ENCODE measurements at regions not wholly inside any gene's neighbourhood (a gene's known extent, or its start where the extent isn't known, plus 50 kb on each side); places are given as distances from the start of the nearest gene placed in this dataset.

DNA sequence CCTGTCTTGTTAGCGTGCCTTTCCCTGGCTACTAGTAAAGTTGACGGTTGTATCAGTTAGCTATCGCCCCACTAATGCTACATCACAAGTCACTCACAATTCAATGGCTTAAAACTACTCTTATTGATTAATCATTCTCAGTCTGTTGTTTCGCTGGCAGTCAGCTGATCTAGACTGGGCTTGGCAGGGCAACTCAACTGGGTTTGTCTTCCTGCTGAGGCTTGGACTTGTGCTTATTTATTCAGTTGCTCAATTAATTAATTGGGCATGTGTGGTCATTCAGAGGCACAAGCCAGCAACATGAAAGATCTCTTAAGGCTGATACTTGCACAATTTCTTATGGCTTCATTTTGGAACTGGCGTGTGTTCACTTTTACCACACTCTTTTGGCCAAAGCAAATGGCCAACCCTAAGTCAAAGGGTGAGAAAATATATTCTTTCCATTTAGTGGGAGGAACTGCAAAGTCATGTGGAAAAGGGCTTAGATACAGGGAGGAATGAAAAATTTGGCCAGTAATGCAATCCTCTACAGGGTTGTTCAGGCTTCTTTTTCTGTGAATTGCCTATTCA lies 333.5 kb downstream of the GPR37 start:
- FAIRE-seq (no peak), DNase-seq (ENCODE audit: low read depth in 1 of 2, low spot score in 1 of 2) (no peak), ATAC-seq (no peak)
- H3K4me3 ChIP-seq: no peak overlapping the region
- 55% methylated on average over 5 of the region's 5 CpGs for WGBS (ENCODE audit: missing lambda C conversion rate)
- TF ChIP-seq EHMT2 (IDR thresholded peaks at IDR 0.05; ENCODE audit: low read depth) (no peak), HEYL (CRISPR knock-in tag; IDR thresholded peaks at IDR 0.05) (no peak), KDM5A (IDR thresholded peaks at IDR 0.05) (no peak), ESRRA (IDR thresholded peaks at IDR 0.05; ENCODE audit: borderline replicate concordance, low read length) (no peak), NPAS2 (CRISPR knock-in tag; IDR thresholded peaks at IDR 0.05; ENCODE audit: borderline replicate concordance) (no peak), ZSCAN20 (CRISPR knock-in tag; IDR thresholded peaks at IDR 0.05) (no peak), BHLHE40 (IDR thresholded peaks at IDR 0.05; ENCODE audit: low read depth, low read length) (no peak), ZC3H11A (IDR thresholded peaks at IDR 0.05) (no peak), RFX5 (IDR thresholded peaks at IDR 0.05) (no peak), KDM1A (IDR thresholded peaks at IDR 0.05; ENCODE audit: low read depth) (no peak), SREBF2 (IDR thresholded peaks at IDR 0.05) (no peak)
- TF ChIP-seq, protein P1, sequence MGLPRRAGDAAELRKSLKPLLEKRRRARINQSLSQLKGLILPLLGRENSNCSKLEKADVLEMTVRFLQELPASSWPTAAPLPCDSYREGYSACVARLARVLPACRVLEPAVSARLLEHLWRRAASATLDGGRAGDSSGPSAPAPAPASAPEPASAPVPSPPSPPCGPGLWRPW (IDR thresholded peaks at IDR 0.05): no peak
- no peaks in the 10 kb centered on the region for H3K4me1 ChIP-seq
- no peaks in the 10 kb centered on the region for H3K9me3 ChIP-seq
- H3K27ac ChIP-seq: no peak overlapping the region
- CTCF ChIA-PET: no interaction called here
- no peak overlapping the region for H3K4me2 ChIP-seq
- POLR2A ChIA-PET: no interaction called here

DNA sequence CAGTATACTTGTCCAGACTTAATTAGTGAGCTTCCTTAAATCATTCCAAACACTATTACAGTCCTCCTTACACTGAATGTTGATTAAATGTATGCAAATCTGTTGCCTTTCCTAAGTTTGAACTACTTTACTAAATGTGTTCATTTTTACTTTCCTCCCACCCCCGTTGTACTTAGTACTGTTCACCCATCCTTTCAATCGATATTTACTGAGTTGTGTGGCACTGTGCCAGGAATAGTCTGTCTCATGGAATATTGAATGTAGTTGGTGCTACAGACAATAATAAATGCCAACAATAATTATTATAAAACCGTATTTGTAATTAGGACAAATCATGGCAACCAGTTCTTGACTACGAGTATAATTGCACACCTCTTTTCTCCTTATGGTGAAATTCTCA lies 335.7 kb downstream of the GPR37 start:
- H3K27ac ChIP-seq: no peak overlapping the region
- ATAC-seq (no peak), FAIRE-seq (no peak), DNase-seq (ENCODE audit: low read depth in 1 of 2, low spot score in 1 of 2) (no peak)
- no peak overlapping the region for H3K4me2 ChIP-seq
- CTCF ChIA-PET: no interaction called here
- WGBS (ENCODE audit: missing lambda C conversion rate): 46% methylated on average over 4 of the region's 4 CpGs
- TF ChIP-seq CEBPB (IDR thresholded peaks at IDR 0.05) (no peak), JUN (IDR thresholded peaks at IDR 0.05) (no peak)
- TF ChIP-seq, protein P2, sequence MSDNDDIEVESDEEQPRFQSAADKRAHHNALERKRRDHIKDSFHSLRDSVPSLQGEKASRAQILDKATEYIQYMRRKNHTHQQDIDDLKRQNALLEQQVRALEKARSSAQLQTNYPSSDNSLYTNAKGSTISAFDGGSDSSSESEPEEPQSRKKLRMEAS (IDR thresholded peaks at IDR 0.05): no peak
- TF ChIP-seq, protein P1 (IDR thresholded peaks at IDR 0.05): no peak
- H3K9me3 ChIP-seq: no peaks in the 10 kb centered on the region
- POLR2A ChIA-PET: no interaction called here
- H3K4me3 ChIP-seq: no peak overlapping the region
- no peaks in the 10 kb centered on the region for H3K4me1 ChIP-seq

DNA sequence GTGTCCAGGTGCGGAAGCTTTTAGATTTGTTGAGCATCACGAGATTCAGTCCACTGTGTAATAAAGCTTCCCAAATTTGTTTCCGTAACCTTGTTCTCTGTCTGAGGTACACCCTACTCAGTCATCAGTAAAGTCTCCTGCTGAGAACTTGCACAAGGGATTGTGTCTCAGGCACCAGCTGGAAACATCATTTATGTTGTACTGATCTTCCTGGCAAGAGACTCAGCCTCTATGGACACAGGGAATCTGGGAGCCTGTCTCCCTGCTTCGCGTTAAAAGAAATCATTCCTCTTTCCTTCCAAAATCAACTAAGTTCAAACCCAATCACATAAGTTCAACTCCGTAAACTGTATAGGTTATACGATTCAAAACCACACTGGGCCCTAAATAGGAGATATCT lies 336.8 kb downstream of the GPR37 start:
- FAIRE-seq (no peak), ATAC-seq (no peak), DNase-seq (ENCODE audit: low read depth in 1 of 2, low spot score in 1 of 2) (no peak)
- no peak overlapping the region for H3K27ac ChIP-seq
- H3K4me3 ChIP-seq: no peak overlapping the region
- no peaks in the 10 kb centered on the region for H3K4me1 ChIP-seq
- 78% methylated on average over 7 of the region's 7 CpGs for WGBS (ENCODE audit: missing lambda C conversion rate)
- no peaks in the 10 kb centered on the region for H3K9me3 ChIP-seq
- ChIA-PET POLR2A (no interaction called here), CTCF (no interaction called here)
- H3K4me2 ChIP-seq: no peak overlapping the region
- TF ChIP-seq FOXS1 (CRISPR knock-in tag; IDR thresholded peaks at IDR 0.05): no peak
- no peak for TF ChIP-seq RCOR1 (IDR thresholded peaks at IDR 0.05; ENCODE audit: low read depth, low read length)
- TF ChIP-seq BHLHE40 (IDR thresholded peaks at IDR 0.05; ENCODE audit: low read depth, low read length): no peak
- TF ChIP-seq GATA3 (IDR thresholded peaks at IDR 0.05; ENCODE audit: borderline replicate concordance): no peak
- no peak for TF ChIP-seq EHF (CRISPR knock-in tag; IDR thresholded peaks at IDR 0.05)
- TF ChIP-seq, protein P3, sequence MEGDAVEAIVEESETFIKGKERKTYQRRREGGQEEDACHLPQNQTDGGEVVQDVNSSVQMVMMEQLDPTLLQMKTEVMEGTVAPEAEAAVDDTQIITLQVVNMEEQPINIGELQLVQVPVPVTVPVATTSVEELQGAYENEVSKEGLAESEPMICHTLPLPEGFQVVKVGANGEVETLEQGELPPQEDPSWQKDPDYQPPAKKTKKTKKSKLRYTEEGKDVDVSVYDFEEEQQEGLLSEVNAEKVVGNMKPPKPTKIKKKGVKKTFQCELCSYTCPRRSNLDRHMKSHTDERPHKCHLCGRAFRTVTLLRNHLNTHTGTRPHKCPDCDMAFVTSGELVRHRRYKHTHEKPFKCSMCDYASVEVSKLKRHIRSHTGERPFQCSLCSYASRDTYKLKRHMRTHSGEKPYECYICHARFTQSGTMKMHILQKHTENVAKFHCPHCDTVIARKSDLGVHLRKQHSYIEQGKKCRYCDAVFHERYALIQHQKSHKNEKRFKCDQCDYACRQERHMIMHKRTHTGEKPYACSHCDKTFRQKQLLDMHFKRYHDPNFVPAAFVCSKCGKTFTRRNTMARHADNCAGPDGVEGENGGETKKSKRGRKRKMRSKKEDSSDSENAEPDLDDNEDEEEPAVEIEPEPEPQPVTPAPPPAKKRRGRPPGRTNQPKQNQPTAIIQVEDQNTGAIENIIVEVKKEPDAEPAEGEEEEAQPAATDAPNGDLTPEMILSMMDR (IDR thresholded peaks at IDR 0.05): no peak
- TF ChIP-seq, protein P4, sequence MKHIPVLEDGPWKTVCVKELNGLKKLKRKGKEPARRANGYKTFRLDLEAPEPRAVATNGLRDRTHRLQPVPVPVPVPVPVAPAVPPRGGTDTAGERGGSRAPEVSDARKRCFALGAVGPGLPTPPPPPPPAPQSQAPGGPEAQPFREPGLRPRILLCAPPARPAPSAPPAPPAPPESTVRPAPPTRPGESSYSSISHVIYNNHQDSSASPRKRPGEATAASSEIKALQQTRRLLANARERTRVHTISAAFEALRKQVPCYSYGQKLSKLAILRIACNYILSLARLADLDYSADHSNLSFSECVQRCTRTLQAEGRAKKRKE (CRISPR knock-in tag; IDR thresholded peaks at IDR 0.05; ENCODE audit: low read depth): no peak
- TF ChIP-seq, protein P5, sequence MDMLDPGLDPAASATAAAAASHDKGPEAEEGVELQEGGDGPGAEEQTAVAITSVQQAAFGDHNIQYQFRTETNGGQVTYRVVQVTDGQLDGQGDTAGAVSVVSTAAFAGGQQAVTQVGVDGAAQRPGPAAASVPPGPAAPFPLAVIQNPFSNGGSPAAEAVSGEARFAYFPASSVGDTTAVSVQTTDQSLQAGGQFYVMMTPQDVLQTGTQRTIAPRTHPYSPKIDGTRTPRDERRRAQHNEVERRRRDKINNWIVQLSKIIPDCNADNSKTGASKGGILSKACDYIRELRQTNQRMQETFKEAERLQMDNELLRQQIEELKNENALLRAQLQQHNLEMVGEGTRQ (IDR thresholded peaks at IDR 0.05): no peak
- TF ChIP-seq, protein P1 (IDR thresholded peaks at IDR 0.05): no peak
- TF ChIP-seq TP53 (CRISPR knock-in tag; IDR thresholded peaks at IDR 0.05): no peak
- TF ChIP-seq, protein P6, sequence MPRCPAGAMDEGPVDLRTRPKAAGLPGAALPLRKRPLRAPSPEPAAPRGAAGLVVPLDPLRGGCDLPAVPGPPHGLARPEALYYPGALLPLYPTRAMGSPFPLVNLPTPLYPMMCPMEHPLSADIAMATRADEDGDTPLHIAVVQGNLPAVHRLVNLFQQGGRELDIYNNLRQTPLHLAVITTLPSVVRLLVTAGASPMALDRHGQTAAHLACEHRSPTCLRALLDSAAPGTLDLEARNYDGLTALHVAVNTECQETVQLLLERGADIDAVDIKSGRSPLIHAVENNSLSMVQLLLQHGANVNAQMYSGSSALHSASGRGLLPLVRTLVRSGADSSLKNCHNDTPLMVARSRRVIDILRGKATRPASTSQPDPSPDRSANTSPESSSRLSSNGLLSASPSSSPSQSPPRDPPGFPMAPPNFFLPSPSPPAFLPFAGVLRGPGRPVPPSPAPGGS (IDR thresholded peaks at IDR 0.05): no peak
- TF ChIP-seq, protein P2 (IDR thresholded peaks at IDR 0.05): no peak
- TF ChIP-seq ZSCAN20 (CRISPR knock-in tag; IDR thresholded peaks at IDR 0.05): no peak
- no peak for TF ChIP-seq KDM5A (IDR thresholded peaks at IDR 0.05)
- TF ChIP-seq, protein P7, sequence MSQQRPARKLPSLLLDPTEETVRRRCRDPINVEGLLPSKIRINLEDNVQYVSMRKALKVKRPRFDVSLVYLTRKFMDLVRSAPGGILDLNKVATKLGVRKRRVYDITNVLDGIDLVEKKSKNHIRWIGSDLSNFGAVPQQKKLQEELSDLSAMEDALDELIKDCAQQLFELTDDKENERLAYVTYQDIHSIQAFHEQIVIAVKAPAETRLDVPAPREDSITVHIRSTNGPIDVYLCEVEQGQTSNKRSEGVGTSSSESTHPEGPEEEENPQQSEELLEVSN (IDR thresholded peaks at IDR 0.05; ENCODE audit: borderline replicate concordance, low read depth): no peak
- no peak for TF ChIP-seq RFX5 (IDR thresholded peaks at IDR 0.05)
- no peak for TF ChIP-seq ESRRA (IDR thresholded peaks at IDR 0.05; ENCODE audit: borderline replicate concordance, low read length)
- TF ChIP-seq HOXB5 (CRISPR knock-in tag; IDR thresholded peaks at IDR 0.05): no peak
- TF ChIP-seq FOSL2 (IDR thresholded peaks at IDR 0.05): no peak
- no peak for TF ChIP-seq FOSL2 (CRISPR knock-in tag; IDR thresholded peaks at IDR 0.05)

All from A549 (cell line).